ENCODE measurements at regions not wholly inside any gene's neighbourhood (a gene's known extent, or its start where the extent isn't known, plus 50 kb on each side); places are given as distances from the start of the nearest gene placed in this dataset.
"Not testable (repeated sequence)": the region's sequence is repeated elsewhere in the genome, so short reads cannot be mapped to it uniquely, and the experiment has no call there.

- H3K27ac ChIP-seq (ENCODE audit: low read depth, low read length); H3K23ac ChIP-seq (ENCODE audit: insufficient read length); H3K9ac ChIP-seq (replicated peaks in 1 of 4; ENCODE audit: extremely low read depth in 1 of 4, low read depth in 3 of 4, low read length in 3 of 4); CTCF ChIA-PET (ENCODE audit: partially characterized antibody); H2AK5ac ChIP-seq (ENCODE audit: low read depth, low read length); H3K9me3 ChIP-seq (ENCODE audit: insufficient read depth in 2 of 2, low read depth in 1 of 2, low read length in 1 of 2); H4K20me1 ChIP-seq (replicated peaks in 1 of 2; ENCODE audit: control insufficient read depth in 1 of 2, insufficient read depth in 2 of 2, low read length in 2 of 2); H4K8ac ChIP-seq (ENCODE audit: extremely low read depth, insufficient read depth, low read length); H3K4me3 ChIP-seq (ENCODE audit: extremely low read depth in 1 of 4, insufficient read depth in 2 of 4, low read depth in 3 of 4, low read length in 4 of 4); POLR2A ChIA-PET (ENCODE audit: partially characterized antibody); H3K79me1 ChIP-seq (ENCODE audit: low read depth, low read length); H4K91ac ChIP-seq (replicated peaks; ENCODE audit: insufficient read length, low read length); H2BK20ac ChIP-seq (ENCODE audit: low read length); H2BK5ac ChIP-seq (ENCODE audit: low read depth, low read length); DNase-seq (ENCODE audit: low read depth in 1 of 2, low spot score in 2 of 2); H4K5ac ChIP-seq (ENCODE audit: insufficient read length, low read depth, low read length); H2BK12ac ChIP-seq (ENCODE audit: low read depth, low read length); H3K4ac ChIP-seq (replicated peaks; ENCODE audit: insufficient read length, low read depth, low read length); H2BK120ac ChIP-seq (replicated peaks; ENCODE audit: low read depth, low read length); H3K23me2 ChIP-seq (ENCODE audit: low read depth, low read length); H3K4me2 ChIP-seq (ENCODE audit: insufficient read depth in 1 of 2, low read depth in 2 of 2, low read length in 2 of 2); H3K4me1 ChIP-seq (replicated peaks in 1 of 4; ENCODE audit: control insufficient read depth in 3 of 4, insufficient read depth in 4 of 4, low read length in 3 of 4); H2AFZ ChIP-seq (ENCODE audit: low read length); H3K79me2 ChIP-seq (ENCODE audit: control insufficient read depth in 1 of 2, insufficient read depth in 2 of 2, low read length in 2 of 2); H3K56ac ChIP-seq (replicated peaks; ENCODE audit: insufficient read length, low read depth, low read length); FAIRE-seq; H3K14ac ChIP-seq (ENCODE audit: insufficient read length); H3K36me3 ChIP-seq (ENCODE audit: control insufficient read depth in 2 of 4, insufficient read depth in 4 of 4, low read length in 3 of 4); H3K27me3 ChIP-seq (replicated peaks in 1 of 4; ENCODE audit: control insufficient read depth in 3 of 4, extremely low read depth in 1 of 4, insufficient read depth in 3 of 4, low read length in 3 of 4); H3K18ac ChIP-seq (ENCODE audit: extremely low read depth, low read length); H2BK15ac ChIP-seq (ENCODE audit: low read length): not testable (repeated sequence)
- WGBS, 2 experiments (ENCODE audit: extremely low coverage in 1 of 2, insufficient coverage in 1 of 2, insufficient read length in 1 of 2, insufficient replicate concordance in 2 of 2, low coverage in 1 of 2, low lambda C conversion rate in 2 of 2, missing lambda C conversion rate in 1 of 2): no CpG with 5 or more reads among the region's 4 CpGs
Measured at GRCh38 chr9:62686313-62686712, 1496.5 kb downstream of the SPATA31A7 start.

DNA sequence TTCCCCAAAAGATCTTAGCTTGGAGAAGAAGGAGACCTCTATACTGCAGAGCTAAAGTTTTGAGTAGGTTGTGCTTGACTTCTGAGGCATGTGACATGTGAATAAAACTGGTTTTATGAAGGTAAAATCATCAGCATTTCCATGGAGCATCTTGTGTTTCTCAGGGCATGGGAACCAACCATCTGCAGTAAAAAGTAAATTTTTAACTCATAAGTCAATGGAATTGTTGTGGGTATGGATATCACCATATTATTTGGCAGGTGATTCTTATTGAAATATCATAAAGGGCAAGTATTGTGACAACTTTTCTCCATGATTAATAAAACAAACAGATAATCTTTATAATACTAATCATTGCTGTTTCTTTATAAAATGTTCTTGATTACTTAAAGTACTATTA lies 1503.2 kb downstream of the SPATA31A7 start:
- H2BK15ac ChIP-seq (ENCODE audit: low read length); H2BK5ac ChIP-seq (ENCODE audit: low read depth, low read length); H4K20me1 ChIP-seq (replicated peaks in 1 of 2; ENCODE audit: control insufficient read depth in 1 of 2, insufficient read depth in 2 of 2, low read length in 2 of 2); H3K4me3 ChIP-seq (ENCODE audit: extremely low read depth in 1 of 4, insufficient read depth in 2 of 4, low read depth in 3 of 4, low read length in 4 of 4); H3K4ac ChIP-seq (replicated peaks; ENCODE audit: insufficient read length, low read depth, low read length); H3K56ac ChIP-seq (replicated peaks; ENCODE audit: insufficient read length, low read depth, low read length); H3K23ac ChIP-seq (ENCODE audit: insufficient read length); H4K8ac ChIP-seq (ENCODE audit: extremely low read depth, insufficient read depth, low read length); H3K14ac ChIP-seq (ENCODE audit: insufficient read length); H2BK120ac ChIP-seq (replicated peaks; ENCODE audit: low read depth, low read length); H3K4me2 ChIP-seq (ENCODE audit: insufficient read depth in 1 of 2, low read depth in 2 of 2, low read length in 2 of 2); H3K79me2 ChIP-seq (ENCODE audit: control insufficient read depth in 1 of 2, insufficient read depth in 2 of 2, low read length in 2 of 2); H3K23me2 ChIP-seq (ENCODE audit: low read depth, low read length); H3K27me3 ChIP-seq (replicated peaks in 1 of 4; ENCODE audit: control insufficient read depth in 3 of 4, extremely low read depth in 1 of 4, insufficient read depth in 3 of 4, low read length in 3 of 4); H3K27ac ChIP-seq (ENCODE audit: low read depth, low read length); H2BK20ac ChIP-seq (ENCODE audit: low read length); CTCF ChIA-PET (ENCODE audit: partially characterized antibody); H3K9ac ChIP-seq (replicated peaks in 1 of 4; ENCODE audit: extremely low read depth in 1 of 4, low read depth in 3 of 4, low read length in 3 of 4); H4K5ac ChIP-seq (ENCODE audit: insufficient read length, low read depth, low read length); H2AK5ac ChIP-seq (ENCODE audit: low read depth, low read length); H3K18ac ChIP-seq (ENCODE audit: extremely low read depth, low read length); H3K9me3 ChIP-seq (ENCODE audit: insufficient read depth in 2 of 2, low read depth in 1 of 2, low read length in 1 of 2); H3K4me1 ChIP-seq (replicated peaks in 1 of 4; ENCODE audit: control insufficient read depth in 3 of 4, insufficient read depth in 4 of 4, low read length in 3 of 4); H3K36me3 ChIP-seq (ENCODE audit: control insufficient read depth in 2 of 4, insufficient read depth in 4 of 4, low read length in 3 of 4); H2BK12ac ChIP-seq (ENCODE audit: low read depth, low read length); H4K91ac ChIP-seq (replicated peaks; ENCODE audit: insufficient read length, low read length); H2AFZ ChIP-seq (ENCODE audit: low read length); DNase-seq (ENCODE audit: low read depth in 1 of 2, low spot score in 2 of 2); H3K79me1 ChIP-seq (ENCODE audit: low read depth, low read length); POLR2A ChIA-PET (ENCODE audit: partially characterized antibody); FAIRE-seq: not testable (repeated sequence)

All from H1 (cell line).